ENCODE measurements at regions not wholly inside any gene's neighbourhood (a gene's known extent, or its start where the extent isn't known, plus 50 kb on each side); places are given as distances from the start of the nearest gene placed in this dataset.

DNA sequence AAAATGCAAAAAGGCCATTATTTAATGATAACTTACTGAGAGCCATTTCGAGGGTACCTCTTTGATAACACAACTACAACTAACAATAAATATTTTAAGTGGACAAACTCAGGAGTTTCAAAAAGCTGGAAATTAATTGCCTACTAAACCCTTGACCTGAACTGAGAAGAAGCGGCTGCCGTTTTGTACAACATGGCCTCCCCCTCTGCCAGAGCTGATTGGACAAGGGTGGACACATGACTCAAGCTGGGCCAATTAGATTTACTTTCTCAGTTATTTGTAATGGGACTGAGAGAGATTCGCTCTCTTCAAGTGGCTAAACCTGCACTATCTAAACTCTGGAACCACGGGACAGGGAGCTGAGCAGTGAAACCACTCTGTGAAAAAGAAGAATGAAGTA lies 135.9 kb upstream of the SERPINE2 start:
- TF ChIP-seq, protein P1, sequence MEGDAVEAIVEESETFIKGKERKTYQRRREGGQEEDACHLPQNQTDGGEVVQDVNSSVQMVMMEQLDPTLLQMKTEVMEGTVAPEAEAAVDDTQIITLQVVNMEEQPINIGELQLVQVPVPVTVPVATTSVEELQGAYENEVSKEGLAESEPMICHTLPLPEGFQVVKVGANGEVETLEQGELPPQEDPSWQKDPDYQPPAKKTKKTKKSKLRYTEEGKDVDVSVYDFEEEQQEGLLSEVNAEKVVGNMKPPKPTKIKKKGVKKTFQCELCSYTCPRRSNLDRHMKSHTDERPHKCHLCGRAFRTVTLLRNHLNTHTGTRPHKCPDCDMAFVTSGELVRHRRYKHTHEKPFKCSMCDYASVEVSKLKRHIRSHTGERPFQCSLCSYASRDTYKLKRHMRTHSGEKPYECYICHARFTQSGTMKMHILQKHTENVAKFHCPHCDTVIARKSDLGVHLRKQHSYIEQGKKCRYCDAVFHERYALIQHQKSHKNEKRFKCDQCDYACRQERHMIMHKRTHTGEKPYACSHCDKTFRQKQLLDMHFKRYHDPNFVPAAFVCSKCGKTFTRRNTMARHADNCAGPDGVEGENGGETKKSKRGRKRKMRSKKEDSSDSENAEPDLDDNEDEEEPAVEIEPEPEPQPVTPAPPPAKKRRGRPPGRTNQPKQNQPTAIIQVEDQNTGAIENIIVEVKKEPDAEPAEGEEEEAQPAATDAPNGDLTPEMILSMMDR (IDR thresholded peaks at IDR 0.05): no peak
- TF ChIP-seq POLR2A (IDR thresholded peaks at IDR 0.05): no peak

Data from right lobe of liver (tissue), 4 donors.